Trophoblast cell (in vitro differentiated cells and primary cell): ENCODE measurements at regions not wholly inside any gene's neighbourhood (a gene's known extent, or its start where the extent isn't known, plus 50 kb on each side); places are given as distances from the start of the nearest gene placed in this dataset.

Source experiments
- DNase-seq, 2 donors: peaks; one replicate each; pipeline ENCODE4 v3.0.0-alpha.2; 2016
- H2AFZ ChIP-seq: 2 replicates; pipeline ENCODE4 v1.6.1; 2013; ENCODE audit warnings: low read length, moderate library complexity, mild to moderate bottlenecking; ENCODE audit not compliant: insufficient read depth, poor library complexity
- H2AK5ac ChIP-seq: 2 replicates; pipeline ENCODE4 v1.6.1; 2013; ENCODE audit warnings: mild to moderate bottlenecking, low read length
- H2BK120ac ChIP-seq: 2 replicates; pipeline ENCODE4 v1.6.1; 2013; ENCODE audit warnings: low read length, mild to moderate bottlenecking, moderate library complexity; ENCODE audit not compliant: insufficient read depth, poor library complexity
- H2BK12ac ChIP-seq: 2 replicates; pipeline ENCODE4 v1.6.1; 2013; ENCODE audit warnings: mild to moderate bottlenecking, low read length, moderate library complexity
- H2BK5ac ChIP-seq: 2 replicates; pipeline ENCODE4 v1.6.1; 2013; ENCODE audit warnings: low read length, low read depth, moderate library complexity, mild to moderate bottlenecking; ENCODE audit not compliant: poor library complexity
- H3K14ac ChIP-seq: 2 replicates; pipeline ENCODE4 v1.6.1; 2013; ENCODE audit warnings: mild to moderate bottlenecking, low read length
- H3K18ac ChIP-seq: 2 replicates; pipeline ENCODE4 v1.6.1; 2013; ENCODE audit warnings: mild to moderate bottlenecking, low read length
- H3K23ac ChIP-seq: 2 replicates; pipeline ENCODE4 v1.6.1; 2013; ENCODE audit warnings: low read length
- H3K27ac ChIP-seq: 2 replicates; pipeline ENCODE4 v1.5.1; 2013; ENCODE audit warnings: low read depth, mild to moderate bottlenecking, inconsistent platforms, low read length, moderate library complexity
- H3K27me3 ChIP-seq: 2 replicates; pipeline ENCODE4 v1.6.1; 2013; ENCODE audit warnings: inconsistent platforms, mild to moderate bottlenecking, low read length, moderate library complexity; ENCODE audit not compliant: insufficient read depth
- H3K36me3 ChIP-seq, 2 experiments: 1 replicate in 1 of 2; 2 replicates in 1 of 2; pipeline ENCODE4 v1.6.1; 2013; ENCODE audit warnings: low read length in 2 of 2, mild to moderate bottlenecking in 2 of 2, moderate library complexity in 1 of 2; ENCODE audit not compliant: insufficient read depth in 2 of 2, control insufficient read depth in 1 of 2
- H3K4ac ChIP-seq: 2 replicates; pipeline ENCODE4 v1.6.1; 2013; ENCODE audit warnings: low read depth, mild to moderate bottlenecking, low read length, moderate library complexity
- H3K4me1 ChIP-seq, 2 experiments: 1 replicate in 1 of 2; 2 replicates in 1 of 2; pipeline ENCODE4 v1.6.1; 2013; ENCODE audit warnings: low read length in 2 of 2, mild to moderate bottlenecking in 2 of 2, moderate library complexity in 1 of 2; ENCODE audit not compliant: insufficient read depth in 2 of 2, control insufficient read depth in 1 of 2
- H3K4me2 ChIP-seq: 2 replicates; pipeline ENCODE4 v1.6.1; 2013; ENCODE audit warnings: inconsistent platforms, mild to moderate bottlenecking, low read length, moderate library complexity
- H3K4me3 ChIP-seq: 2 replicates; pipeline ENCODE4 v1.5.1; 2013; ENCODE audit warnings: mild to moderate bottlenecking, low read depth, low read length, inconsistent platforms
- H3K79me1 ChIP-seq: one replicate; pipeline ENCODE4 v1.6.1; 2013; ENCODE audit warnings: low read length
- H3K79me2 ChIP-seq: 2 replicates; pipeline ENCODE4 v1.6.1; 2013; ENCODE audit warnings: low read length, mild to moderate bottlenecking; ENCODE audit not compliant: control insufficient read depth, insufficient read depth, poor library complexity
- H3K9ac ChIP-seq: 2 replicates; pipeline ENCODE4 v1.6.1; 2013; ENCODE audit warnings: mild to moderate bottlenecking, low read length
- H3K9me3 ChIP-seq: 2 replicates; pipeline ENCODE4 v1.6.1; 2013; ENCODE audit warnings: low read depth, mild to moderate bottlenecking, control low read depth, inconsistent platforms, low read length; ENCODE audit not compliant: insufficient read depth
- H4K12ac ChIP-seq: 2 replicates; pipeline ENCODE4 v1.6.1; 2013; ENCODE audit warnings: low read depth, mild to moderate bottlenecking, low read length, moderate library complexity
- H4K8ac ChIP-seq: 2 replicates; pipeline ENCODE4 v1.6.1; 2013; ENCODE audit warnings: low read depth, mild to moderate bottlenecking, low read length, moderate library complexity
- H4K91ac ChIP-seq: one replicate; pipeline ENCODE4 v1.6.1; 2013; ENCODE audit warnings: low read depth, mild to moderate bottlenecking, low read length, moderate library complexity
- WGBS: extraction: QIAGEN DNeasy Blood & Tissue Kit; methylation state at CpG from one replicate; pipeline ENCODE4 v1.1.7; 2013; ENCODE audit warnings: missing lambda C conversion rate; ENCODE audit not compliant: insufficient read length, insufficient coverage; ENCODE audit errors: extremely low coverage; 5-methylcytosine and 5-hydroxymethylcytosine counted together

GRCh38 chr1:244349103-244349531 lies 102.6 kb downstream of the ADSS2 start:
- WGBS = no CpG with 5 or more reads among the region's 8 CpGs
- Histone ChIP-seq H3K4me3 (no peak overlapping the region), H3K4me2 (no peak overlapping the region), H2AFZ (no peak overlapping the region), H3K23ac (no peak overlapping the region), H3K18ac (no peak overlapping the region), H3K79me1 (no peaks in the 10 kb centered on the region), H2BK5ac (no peak overlapping the region), H3K27me3 (no peaks in the 10 kb centered on the region), H3K14ac (no peak overlapping the region), H3K9me3 (no peaks in the 10 kb centered on the region), H2BK12ac (no peak overlapping the region), H3K36me3 (no peaks in the 10 kb centered on the region), H4K12ac (no peak overlapping the region), H3K27ac (no peak overlapping the region), H2BK120ac (no peak overlapping the region), H4K91ac (no peak overlapping the region), H3K4me1 (peaks cover 2 to 5% of the 10 kb centered on the region in 2 experiments), H3K9ac (no peak overlapping the region), H4K8ac (peak overlapping the region; percentile 37), H2AK5ac (no peak overlapping the region), H3K79me2 (no peaks in the 10 kb centered on the region), H3K4ac (no peak overlapping the region)
- peak; percentile 58 to 85 for DNase-seq

- H3K23ac ChIP-seq = no peak overlapping the region
Observed at GRCh38 chr1:244349581-244350001, 102.1 kb downstream of the ADSS2 start.

DNA sequence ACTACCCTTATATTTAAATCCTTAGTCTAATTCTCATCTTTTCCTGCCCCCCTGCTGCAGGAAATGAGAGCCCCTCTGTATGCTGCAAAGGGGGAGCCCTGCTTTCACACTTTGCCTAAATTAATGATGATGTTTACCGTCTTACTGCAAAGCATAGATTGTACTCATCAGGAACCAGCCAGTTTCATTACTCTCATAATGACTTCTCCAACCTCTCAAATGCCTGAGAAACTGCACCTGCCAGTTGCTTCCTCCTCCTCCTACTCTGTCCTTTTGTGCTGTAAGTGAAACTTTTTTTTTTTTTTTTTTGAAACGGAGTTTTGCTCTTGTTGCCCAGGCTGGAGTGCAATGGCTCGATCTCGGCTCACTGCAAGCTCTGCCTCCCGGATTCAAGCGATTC lies 101.7 kb downstream of the ADSS2 start:
- Histone ChIP-seq H2AFZ (no peak overlapping the region), H2BK120ac (no peak overlapping the region), H3K27me3 (no peaks in the 10 kb centered on the region), H3K4me3 (no peak overlapping the region), H3K4ac (no peak overlapping the region), H4K12ac (no peak overlapping the region), H3K23ac (no peak overlapping the region), H2BK5ac (no peak overlapping the region), H3K14ac (no peak overlapping the region), H3K9ac (no peak overlapping the region), H4K8ac (no peak overlapping the region), H3K36me3 (no peaks in the 10 kb centered on the region), H2AK5ac (no peak overlapping the region), H3K4me1 (peaks cover 2 to 5% of the 10 kb centered on the region in 2 experiments), H3K79me1 (no peaks in the 10 kb centered on the region), H4K91ac (no peak overlapping the region), H3K79me2 (no peaks in the 10 kb centered on the region), H2BK12ac (no peak overlapping the region), H3K9me3 (no peaks in the 10 kb centered on the region), H3K27ac (no peak overlapping the region), H3K18ac (no peak overlapping the region), H3K4me2 (no peak overlapping the region)
- WGBS = no CpG with 5 or more reads among the region's 6 CpGs
- DNase-seq = no peak

More at GRCh38 chr1:244349581-244350001, 102.1 kb downstream of the ADSS2 start:
- Histone ChIP-seq H2BK120ac (no peak overlapping the region), H3K4ac (no peak overlapping the region), H2BK5ac (no peak overlapping the region), H3K14ac (no peak overlapping the region), H3K9ac (no peak overlapping the region), H2AK5ac (no peak overlapping the region), H3K4me3 (no peak overlapping the region), H3K36me3 (no peaks in the 10 kb centered on the region), H3K9me3 (no peaks in the 10 kb centered on the region), H3K4me1 (peaks cover 2 to 5% of the 10 kb centered on the region in 2 experiments), H3K79me2 (no peaks in the 10 kb centered on the region), H3K18ac (no peak overlapping the region), H3K79me1 (no peaks in the 10 kb centered on the region), H2BK12ac (no peak overlapping the region), H2AFZ (no peak overlapping the region), H3K27me3 (no peaks in the 10 kb centered on the region), H4K91ac (no peak overlapping the region), H4K12ac (no peak overlapping the region), H3K4me2 (no peak overlapping the region), H4K8ac (no peak overlapping the region), H3K27ac (no peak overlapping the region)
- WGBS = no CpG with 5 or more reads among the region's 8 CpGs
- peak; percentile 49 to 79 for DNase-seq

DNA sequence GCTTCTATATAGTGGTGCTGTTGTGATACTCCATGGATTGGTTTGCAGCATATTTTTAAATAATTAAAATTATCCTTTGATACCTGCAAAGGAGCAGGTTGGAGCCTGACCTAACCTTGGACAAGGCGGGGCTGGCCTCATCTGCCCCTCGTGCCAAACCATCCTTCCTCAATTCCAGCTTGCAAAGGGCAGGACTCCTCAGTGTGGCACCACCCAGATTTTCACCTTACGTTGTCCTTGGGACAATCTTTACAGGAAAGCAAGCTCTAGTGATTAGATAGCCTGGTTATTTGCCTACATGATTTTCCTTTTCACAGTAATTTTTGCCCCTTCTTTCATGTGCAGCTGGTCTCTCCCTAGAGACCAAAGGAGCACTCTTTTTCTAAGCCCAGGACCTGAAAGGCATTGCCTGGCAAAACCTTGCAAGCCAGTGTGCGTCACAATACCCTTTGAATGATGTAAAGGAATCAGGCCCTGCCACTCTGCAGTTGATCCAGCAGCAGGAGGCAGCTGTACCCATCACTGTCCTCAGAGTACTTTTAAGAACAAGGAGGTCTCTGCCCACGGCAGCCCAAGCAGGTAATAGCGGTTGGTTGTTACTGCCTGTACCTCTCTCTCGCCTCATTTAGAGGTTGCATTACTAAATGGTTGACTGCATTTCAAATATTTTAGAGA lies 99.4 kb downstream of the ADSS2 start:
- Histone ChIP-seq H4K91ac (no peak overlapping the region), H3K18ac (no peak overlapping the region), H3K36me3 (no peaks in the 10 kb centered on the region), H3K23ac (no peak overlapping the region), H2BK120ac (no peak overlapping the region), H3K9ac (no peak overlapping the region), H3K9me3 (no peaks in the 10 kb centered on the region), H3K79me2 (no peaks in the 10 kb centered on the region), H4K12ac (no peak overlapping the region), H2AFZ (no peak overlapping the region), H3K27me3 (no peaks in the 10 kb centered on the region), H4K8ac (no peak overlapping the region), H2BK12ac (peak overlapping the region; percentile 10), H3K79me1 (no peaks in the 10 kb centered on the region), H2AK5ac (no peak overlapping the region), H2BK5ac (no peak overlapping the region), H3K27ac (no peak overlapping the region), H3K4me3 (no peak overlapping the region), H3K14ac (no peak overlapping the region), H3K4ac (no peak overlapping the region), H3K4me1 (peaks cover 2 to 5% of the 10 kb centered on the region in 2 experiments), H3K4me2 (no peak overlapping the region)
- no CpG with 5 or more reads among the region's 7 CpGs for WGBS
- DNase-seq = peak; percentile 24 to 73
